HG03045 (cell line): ENCODE measurements at regions not wholly inside any gene's neighbourhood (a gene's known extent, or its start where the extent isn't known, plus 50 kb on each side); places are given as distances from the start of the nearest gene placed in this dataset.

ENCODE experiments used
- ATAC-seq: cut with Tn5 transposase; IDR thresholded peaks from one replicate; pipeline ENCODE4 v1.9.1; 2021; ENCODE audit warnings: mild to moderate bottlenecking, moderate library complexity; ENCODE audit not compliant: unreplicated experiment

DNA sequence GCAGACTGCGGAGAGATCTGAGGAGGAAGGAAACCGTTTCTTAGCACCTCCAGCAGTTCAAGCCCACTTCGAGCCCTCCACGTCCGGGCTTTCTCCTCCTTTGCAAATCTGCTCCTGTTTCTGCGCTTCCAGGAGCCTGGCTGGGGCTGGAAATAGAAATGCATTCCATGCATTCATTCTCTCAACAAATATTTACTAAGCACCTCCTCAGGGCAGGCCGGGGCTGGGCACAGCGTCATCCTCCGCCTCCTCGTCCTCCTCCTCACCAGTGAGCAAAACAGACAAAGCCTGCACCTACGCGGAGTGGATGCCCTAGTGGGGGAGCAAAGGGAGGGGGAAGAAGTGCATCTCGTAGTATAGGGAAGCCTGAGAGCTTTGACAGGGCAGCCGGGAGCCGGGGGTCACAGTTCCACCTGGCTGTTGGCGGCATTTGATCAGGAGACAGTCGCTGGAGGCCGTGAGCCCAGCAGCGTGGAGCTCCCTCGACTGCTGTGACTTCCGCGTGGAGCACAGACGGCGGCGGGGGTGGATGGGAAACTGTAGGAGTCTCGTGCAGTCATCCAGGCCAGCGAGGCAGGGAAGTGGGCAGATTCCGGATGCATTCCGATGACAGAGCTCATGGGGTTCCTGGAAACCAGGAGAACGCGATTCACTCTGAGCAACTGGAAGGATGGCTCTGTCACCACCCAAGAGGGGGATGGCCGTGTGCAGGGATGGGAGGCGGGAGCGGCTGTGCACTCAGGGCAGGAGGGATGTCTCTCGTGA, 93.5 kb downstream of the SIK1 start:
- no peak for ATAC-seq

DNA sequence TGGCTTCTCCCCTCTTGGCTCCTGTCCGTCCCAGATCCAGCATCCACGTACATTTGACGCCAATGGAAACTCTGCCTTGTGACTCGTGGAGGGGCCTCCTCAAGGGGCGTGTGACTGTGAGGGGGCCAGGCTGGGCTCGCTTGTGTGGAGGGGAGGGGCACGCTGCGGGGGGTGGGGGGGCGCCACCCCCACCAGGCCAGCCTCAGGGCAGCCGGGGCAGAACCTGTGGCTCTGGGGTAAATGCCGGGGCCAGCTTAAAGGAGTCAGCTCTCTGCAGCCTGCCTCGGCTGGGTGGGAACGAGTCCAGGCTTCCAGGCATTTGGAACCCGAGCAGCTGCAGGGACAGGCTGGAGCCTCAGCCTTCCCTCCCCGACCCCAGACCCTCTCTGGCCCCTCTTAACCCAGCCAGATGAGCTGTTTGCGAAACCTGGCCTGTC, 94.1 kb downstream of the SIK1 start:
- no peak for ATAC-seq

DNA sequence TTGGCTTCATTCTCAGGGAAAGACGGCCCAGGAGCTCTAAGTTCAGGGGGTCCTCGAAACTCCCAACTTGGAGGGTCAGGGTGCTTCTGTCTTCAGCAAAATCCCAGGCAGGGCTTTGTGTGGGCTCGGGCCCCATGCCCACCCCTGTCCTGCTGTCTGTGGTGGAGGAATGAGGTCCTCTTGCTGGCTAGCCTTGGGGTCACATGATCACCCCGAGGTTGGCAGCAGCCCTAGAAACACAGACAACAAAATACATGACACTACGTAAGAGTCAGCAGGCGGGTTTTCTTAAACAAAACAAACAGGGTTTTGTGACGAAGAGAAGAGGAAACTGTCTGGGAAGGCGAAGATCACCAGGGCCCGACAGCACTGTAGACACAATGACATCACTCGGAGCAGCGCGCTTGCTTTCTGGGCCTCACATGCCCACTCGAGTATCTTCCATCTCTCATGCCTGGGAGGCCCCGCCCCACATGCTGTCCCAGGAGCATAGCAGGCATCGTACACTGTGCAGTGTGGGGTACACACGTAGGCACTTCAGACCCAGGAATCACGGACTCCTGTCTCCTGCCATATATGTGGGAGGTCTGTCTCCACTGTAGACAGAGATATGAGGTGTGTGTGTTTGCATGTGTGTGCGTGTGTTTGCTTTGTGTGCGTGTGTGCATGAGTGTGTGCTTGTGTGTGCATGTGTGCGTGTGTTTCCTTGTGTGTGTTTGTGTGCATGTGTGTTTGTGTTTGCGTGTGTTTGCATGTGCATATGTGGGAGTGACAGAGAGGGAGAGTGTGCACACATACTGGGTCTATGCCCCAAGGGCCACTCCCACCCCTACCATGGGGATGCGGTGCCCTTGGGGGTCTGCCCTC, 94.7 kb downstream of the SIK1 start:
- ATAC-seq = no peak

GRCh38 chr21:43331111-43331961, 95.6 kb downstream of the SIK1 start:
- ATAC-seq = no peak

- no peak for ATAC-seq
These were observed 96.5 kb downstream of the SIK1 start for GRCh38 chr21:43330306-43330881.

- no peak for ATAC-seq
These were observed 97.1 kb downstream of the SIK1 start for GRCh38 chr21:43329711-43330269.

DNA sequence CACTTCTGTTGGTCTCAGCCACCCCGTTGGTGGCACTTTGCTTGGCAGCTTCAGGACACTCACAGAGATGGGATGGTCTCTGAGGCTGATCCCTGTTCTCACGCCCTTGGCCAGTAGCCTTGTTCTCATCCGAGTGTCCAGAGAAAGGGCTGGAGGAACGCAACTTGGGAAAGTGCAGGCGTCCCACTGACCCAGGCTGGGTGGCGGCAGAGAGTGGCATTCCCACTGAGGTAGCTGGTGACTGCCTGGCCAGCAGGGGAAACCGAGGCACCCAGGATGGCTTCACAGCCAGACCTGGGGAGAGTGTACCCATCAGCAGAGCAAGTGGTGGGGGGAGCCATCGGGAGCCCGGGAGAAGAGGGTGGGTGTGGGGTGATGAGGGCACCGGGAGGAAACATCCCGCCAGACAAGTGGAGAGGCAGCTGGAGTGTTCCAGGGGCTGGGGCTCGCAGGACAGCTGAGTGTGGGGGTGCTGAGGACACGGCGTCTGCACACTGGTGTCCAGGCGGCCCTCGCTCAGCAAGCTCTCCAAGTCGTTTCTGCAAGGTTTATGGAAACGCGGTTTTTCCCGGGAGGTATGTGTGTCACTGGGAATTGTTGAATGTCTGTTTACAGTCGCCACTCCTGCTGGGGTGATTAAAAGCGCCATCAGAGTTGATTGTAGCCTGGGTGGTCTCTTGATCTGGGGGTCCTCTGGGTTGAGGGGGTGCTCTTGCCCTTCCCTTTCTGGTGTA, 97.8 kb downstream of the SIK1 start:
- ATAC-seq = no peak

- no peak for ATAC-seq
These were observed 98.6 kb downstream of the SIK1 start for GRCh38 chr21:43328185-43328957.

DNA sequence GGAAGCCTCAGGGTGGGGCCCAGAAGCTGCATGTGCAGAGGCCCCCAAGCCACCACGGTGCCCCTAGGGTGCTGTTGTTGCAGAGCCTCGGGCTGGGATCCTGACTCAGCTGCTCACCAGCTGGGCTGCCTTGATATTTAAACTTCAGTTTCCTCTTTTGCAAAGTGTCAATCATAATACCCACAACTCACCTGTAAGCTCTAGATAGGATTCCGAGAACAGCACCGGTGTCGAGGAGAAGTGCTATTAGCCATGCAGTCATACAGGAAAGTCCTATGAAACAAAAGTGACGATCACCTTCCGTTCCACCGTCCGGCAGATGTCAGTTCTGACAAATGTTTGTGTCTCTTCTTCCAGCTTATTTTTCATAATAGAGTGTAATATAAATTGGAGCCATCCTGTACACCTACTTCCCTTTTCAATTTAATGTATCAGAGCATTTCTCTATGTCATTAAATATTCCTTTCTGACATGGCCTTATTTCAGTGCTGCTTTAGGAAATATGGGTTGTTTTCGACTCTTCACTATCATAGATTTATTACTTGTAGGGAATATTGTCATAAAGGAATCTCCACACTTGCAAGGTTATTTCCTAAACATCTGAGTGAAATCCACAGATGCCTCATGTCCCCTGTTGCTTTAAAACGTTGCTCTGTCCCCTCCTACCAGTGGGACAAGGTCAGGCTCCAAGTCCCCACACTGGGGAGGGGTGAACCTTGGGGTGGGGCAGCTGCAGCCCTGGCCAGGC, 100.8 kb downstream of the SIK1 start:
- no peak for ATAC-seq

DNA sequence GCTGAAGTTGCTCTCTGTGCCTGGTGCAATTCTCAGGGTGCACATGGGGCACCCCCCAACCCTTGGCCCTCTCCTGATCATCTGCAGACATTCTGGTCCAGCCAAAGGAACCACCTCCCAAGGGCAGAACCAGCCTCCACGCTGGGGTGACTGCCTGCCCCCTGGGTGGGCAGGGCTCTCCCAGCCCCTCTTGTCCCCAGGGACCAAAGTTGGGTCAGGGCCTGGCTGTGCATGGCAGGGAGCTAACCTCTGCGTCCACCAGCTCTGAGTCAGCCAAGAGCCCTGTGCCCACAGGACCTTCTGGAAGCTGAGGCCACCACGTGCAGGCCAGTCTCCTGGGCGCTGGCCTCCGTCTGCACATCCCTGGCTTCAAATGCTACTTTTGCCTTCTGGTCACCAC, 101.9 kb downstream of the SIK1 start:
- ATAC-seq = no peak

DNA sequence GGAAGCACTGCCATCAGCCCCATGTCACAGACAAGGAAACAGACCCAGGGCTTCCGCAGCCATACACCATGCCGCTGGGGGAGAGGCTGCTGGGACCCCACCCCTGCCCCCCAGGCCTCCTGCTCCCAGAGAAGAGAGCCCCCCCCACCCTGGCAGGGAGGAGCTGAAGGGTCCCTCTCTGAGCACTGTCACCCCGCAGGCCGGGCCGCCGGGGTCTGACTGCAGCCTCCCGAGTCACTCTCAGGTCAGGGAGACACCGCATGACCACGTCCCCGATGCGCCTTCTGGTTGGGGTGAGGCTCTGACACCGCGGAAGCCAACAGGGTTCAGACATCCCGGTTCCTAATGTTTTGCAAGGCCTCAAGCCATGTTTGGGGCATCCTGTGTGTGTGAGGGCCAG, 102.3 kb downstream of the SIK1 start:
- ATAC-seq = no peak

GRCh38 chr21:43323244-43324005, 103.5 kb downstream of the SIK1 start:
- ATAC-seq = no peak

DNA sequence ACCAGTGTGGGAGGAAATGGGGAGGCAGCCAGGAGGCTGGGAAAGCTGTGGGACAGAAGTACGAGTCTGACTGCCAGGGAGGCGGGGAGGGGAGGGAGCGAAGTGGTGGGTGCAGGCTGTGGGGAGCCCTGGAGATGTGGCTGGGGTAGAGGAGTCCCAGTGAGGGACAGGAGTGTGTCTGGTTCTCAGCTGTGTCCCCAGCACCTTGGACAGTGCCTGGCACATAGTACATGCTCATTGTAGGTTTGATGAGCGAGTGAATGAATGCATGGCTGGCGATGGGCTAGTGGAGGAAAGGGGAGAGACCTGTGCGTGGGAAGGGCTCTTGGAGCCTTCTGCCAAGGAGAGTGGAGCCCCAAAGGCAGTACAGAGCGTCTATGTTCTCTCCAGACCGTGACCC, 104.1 kb downstream of the SIK1 start:
- ATAC-seq = no peak

GRCh38 chr21:43322311-43322710, 104.6 kb downstream of the SIK1 start:
- ATAC-seq = no peak

DNA sequence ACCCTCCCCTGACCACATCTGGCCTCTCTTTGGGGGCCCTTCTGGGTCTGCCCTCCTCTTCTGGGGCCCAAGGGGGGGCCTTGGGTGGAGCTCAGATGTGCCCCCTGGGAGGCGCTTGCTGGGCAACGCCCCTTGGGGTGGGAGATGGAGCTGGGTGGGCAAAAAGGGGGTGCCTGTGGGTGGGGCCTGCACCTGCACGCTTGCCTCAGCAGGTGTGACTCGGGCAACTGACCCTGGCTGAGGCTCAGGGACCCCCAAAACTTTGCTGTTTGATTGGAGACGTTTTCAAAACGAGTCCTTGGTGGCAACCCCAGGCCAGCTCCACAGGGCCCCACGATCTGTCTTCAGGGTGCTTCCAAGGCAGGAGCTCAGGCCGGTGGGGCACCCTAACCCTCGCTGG, 105.3 kb downstream of the SIK1 start:
- ATAC-seq = no peak

DNA sequence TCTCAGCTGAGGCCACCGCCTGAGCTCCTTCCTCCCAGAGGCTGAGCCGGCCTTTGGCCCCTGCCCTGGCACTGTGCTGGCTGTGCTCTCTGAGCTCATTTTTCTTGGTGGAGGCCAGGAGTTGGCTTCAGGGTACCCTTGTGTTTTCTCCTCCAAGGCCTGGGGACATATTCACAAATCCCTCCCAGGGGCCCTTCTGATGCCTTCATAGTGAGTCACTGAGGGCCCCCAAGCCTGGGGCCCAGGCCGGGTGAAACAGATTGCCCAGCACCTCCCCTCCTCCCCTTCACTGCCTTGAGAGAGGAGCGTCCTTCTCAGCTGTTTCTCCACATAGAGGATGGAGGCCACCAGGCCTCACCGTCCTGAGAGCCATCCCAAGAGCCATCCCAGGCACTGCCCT, 105.8 kb downstream of the SIK1 start:
- no peak for ATAC-seq

DNA sequence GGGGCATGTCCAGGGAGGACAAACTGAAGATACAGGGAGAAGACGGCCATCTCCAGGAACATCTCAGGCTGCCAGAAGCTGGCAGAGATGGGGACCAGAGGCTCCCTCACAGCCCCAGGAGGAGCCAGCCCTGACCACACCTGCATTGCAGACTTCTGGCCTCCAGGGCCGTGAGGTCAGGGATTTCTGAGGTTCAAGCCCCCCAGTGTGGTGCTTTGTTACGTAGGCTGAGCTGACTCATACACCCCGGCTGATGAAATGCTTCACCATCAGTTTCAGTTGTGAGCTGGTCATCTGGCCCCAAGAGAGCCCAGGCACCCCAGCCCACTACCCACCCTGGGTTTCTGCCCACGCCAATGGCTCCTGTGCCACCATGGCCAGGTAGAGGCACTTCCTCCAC, 106.4 kb downstream of the SIK1 start:
- ATAC-seq = no peak
